ENCODE measurements at regions not wholly inside any gene's neighbourhood (a gene's known extent, or its start where the extent isn't known, plus 50 kb on each side); places are given as distances from the start of the nearest gene placed in this dataset.

DNA sequence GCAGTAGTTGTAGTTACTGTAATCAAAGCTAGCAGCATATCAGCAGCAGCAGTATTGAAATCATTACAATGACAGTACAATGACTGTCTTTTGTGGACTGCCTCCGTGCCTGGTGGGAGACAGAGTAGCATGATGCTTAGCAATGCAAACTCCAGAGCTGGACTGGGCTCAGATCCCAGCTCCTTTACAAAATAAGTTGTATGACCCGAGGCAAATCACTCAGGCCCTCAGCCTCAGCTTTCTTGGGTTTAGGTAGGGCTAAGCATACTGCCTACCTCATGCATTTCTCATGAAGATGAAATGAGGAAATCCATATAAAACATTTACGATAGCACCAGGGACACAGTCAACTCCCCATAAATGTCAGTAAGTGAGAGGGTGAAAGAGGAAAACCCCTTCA is 170.7 kb downstream of the TTC32 start:
- TF ChIP-seq, protein P1, sequence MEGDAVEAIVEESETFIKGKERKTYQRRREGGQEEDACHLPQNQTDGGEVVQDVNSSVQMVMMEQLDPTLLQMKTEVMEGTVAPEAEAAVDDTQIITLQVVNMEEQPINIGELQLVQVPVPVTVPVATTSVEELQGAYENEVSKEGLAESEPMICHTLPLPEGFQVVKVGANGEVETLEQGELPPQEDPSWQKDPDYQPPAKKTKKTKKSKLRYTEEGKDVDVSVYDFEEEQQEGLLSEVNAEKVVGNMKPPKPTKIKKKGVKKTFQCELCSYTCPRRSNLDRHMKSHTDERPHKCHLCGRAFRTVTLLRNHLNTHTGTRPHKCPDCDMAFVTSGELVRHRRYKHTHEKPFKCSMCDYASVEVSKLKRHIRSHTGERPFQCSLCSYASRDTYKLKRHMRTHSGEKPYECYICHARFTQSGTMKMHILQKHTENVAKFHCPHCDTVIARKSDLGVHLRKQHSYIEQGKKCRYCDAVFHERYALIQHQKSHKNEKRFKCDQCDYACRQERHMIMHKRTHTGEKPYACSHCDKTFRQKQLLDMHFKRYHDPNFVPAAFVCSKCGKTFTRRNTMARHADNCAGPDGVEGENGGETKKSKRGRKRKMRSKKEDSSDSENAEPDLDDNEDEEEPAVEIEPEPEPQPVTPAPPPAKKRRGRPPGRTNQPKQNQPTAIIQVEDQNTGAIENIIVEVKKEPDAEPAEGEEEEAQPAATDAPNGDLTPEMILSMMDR (IDR thresholded peaks at IDR 0.05) = no peak
- no peak for TF ChIP-seq POLR2A (IDR thresholded peaks at IDR 0.05)

Measured in right lobe of liver (tissue), 4 donors.